Endothelial cell of umbilical vein (primary cell): ENCODE measurements at regions not wholly inside any gene's neighbourhood (a gene's known extent, or its start where the extent isn't known, plus 50 kb on each side); places are given as distances from the start of the nearest gene placed in this dataset.

Source experiments
- BruUV-seq: library from RNA; stranded (reverse); fragments of 400-500 nt; replicated peaks from 2 replicates; lab custom pipeline; 2021; lab: Mats Ljungman, UMichigan
- CTCF ChIA-PET: fragments of 300-600, 350-600 bp; sonication (Branson Sonifier 250); formaldehyde crosslinking; loops from one replicate; lab custom pipeline; 2021; ENCODE audit warnings: antibody characterized with exemption, inconsistent platforms; lab: Charles Lee
- POLR2A ChIA-PET: fragments of 300-600, 350-600 bp; sonication (Branson Sonifier 250); formaldehyde crosslinking; loops from one replicate; lab custom pipeline; 2021; ENCODE audit warnings: antibody characterized with exemption, inconsistent platforms; lab: Charles Lee
- DNase-seq: peaks from one replicate; pipeline ENCODE4 v3.0.0-alpha.2; 2011; ENCODE audit warnings: low read depth, low spot score
- FAIRE-seq: peaks from 2 replicates; lab custom pipeline; 2011; peaks lifted over from hg19 to GRCh38; lab: Jason Lieb, UNC
- H2AFZ ChIP-seq: 2 replicates; pipeline ENCODE4 v1.6.0; 2012; ENCODE audit warnings: low read depth, low read length, control low read depth, inconsistent platforms
- H3K27ac ChIP-seq: 2 replicates; pipeline ENCODE4 v1.5.1; 2011; ENCODE audit warnings: low read depth, mild to moderate bottlenecking, control low read depth, low read length, moderate library complexity; ENCODE audit not compliant: insufficient read depth
- H3K27me3 ChIP-seq, 2 experiments: 2 replicates each; pipeline versions ENCODE4 v1.6.0 to v1.6.1; 2011; ENCODE audit warnings: low read length in 2 of 2, mixed read lengths in 1 of 2; ENCODE audit not compliant: control insufficient read depth in 2 of 2, insufficient read depth in 2 of 2
- H3K36me3 ChIP-seq, 2 experiments: 2 replicates in 1 of 2; 3 replicates in 1 of 2; pipeline ENCODE4 v1.5.1; 2011; ENCODE audit warnings: low read length in 2 of 2, mild to moderate bottlenecking in 1 of 2, moderate library complexity in 1 of 2; ENCODE audit not compliant: control insufficient read depth in 2 of 2, insufficient read depth in 2 of 2; ENCODE audit errors: extremely low read depth in 1 of 2
- H3K4me1 ChIP-seq: 3 replicates; pipeline ENCODE4 v1.5.1; 2011; ENCODE audit warnings: mild to moderate bottlenecking, low read length; ENCODE audit not compliant: control insufficient read depth, insufficient read depth; ENCODE audit errors: extremely low read depth
- H3K4me2 ChIP-seq: 2 replicates; pipeline ENCODE4 v1.6.1; 2011; ENCODE audit warnings: low read length, control low read depth, mixed read lengths; ENCODE audit not compliant: insufficient read depth
- H3K4me3 ChIP-seq, 3 experiments: fragments of 200-600 bp in 1 of 3; sonication (generic), shearing (Covaris generic) in 1 of 3; replicated peaks in 1 of 3; 2 replicates each; pipeline ENCODE4 v1.5.1; 2011 to 2016; ENCODE audit warnings: control low read depth in 3 of 3, low read length in 3 of 3, mild to moderate bottlenecking in 2 of 3, inconsistent platforms in 1 of 3, low read depth in 1 of 3, moderate library complexity in 1 of 3; ENCODE audit not compliant: insufficient read depth in 1 of 3
- H3K79me2 ChIP-seq: 2 replicates; pipeline ENCODE4 v1.6.0; 2012; ENCODE audit warnings: low read length, inconsistent platforms; ENCODE audit not compliant: control insufficient read depth, insufficient read depth
- H3K9ac ChIP-seq: replicated peaks from 2 replicates; pipeline ENCODE3; 2011; ENCODE audit warnings: low read length, control low read depth; ENCODE audit not compliant: insufficient read depth; ENCODE audit errors: extremely low read depth
- H3K9me1 ChIP-seq: replicated peaks from 3 replicates; pipeline ENCODE4 v1.6.0; 2011; ENCODE audit warnings: mild to moderate bottlenecking, low read length; ENCODE audit not compliant: control insufficient read depth, insufficient read depth; ENCODE audit errors: extremely low read depth
- H3K9me3 ChIP-seq: replicated peaks from 2 replicates; pipeline ENCODE4 v1.5.1; 2012; ENCODE audit warnings: low read length, inconsistent platforms; ENCODE audit not compliant: control insufficient read depth, insufficient read depth
- H4K20me1 ChIP-seq: replicated peaks from 2 replicates; pipeline ENCODE3; 2011; ENCODE audit warnings: mild to moderate bottlenecking, low read length; ENCODE audit not compliant: control insufficient read depth, insufficient read depth; ENCODE audit errors: extremely low read depth
- CTCF ChIP-seq, 2 donors: IDR thresholded peaks; 1 replicate in 1 of 2; 2 replicates in 1 of 2; pipeline ENCODE4 v1.5.1; 2011; ENCODE audit warnings: low read length in 2 of 2, mild to moderate bottlenecking in 2 of 2, moderate library complexity in 2 of 2, control low read depth in 1 of 2, inconsistent platforms in 1 of 2, low read depth in 1 of 2; ENCODE audit not compliant: insufficient read depth in 1 of 2; ENCODE audit errors: extremely low read depth in 1 of 2
- EZH2 ChIP-seq: IDR thresholded peaks from 2 replicates; pipeline ENCODE4 v1.6.1; 2012; ENCODE audit warnings: borderline replicate concordance, low read depth, mild to moderate bottlenecking, moderate library complexity, low read length, inconsistent platforms; ENCODE audit not compliant: severe bottlenecking
- FOS ChIP-seq: IDR thresholded peaks from 2 replicates; pipeline ENCODE4 v1.6.1; 2011; ENCODE audit warnings: mild to moderate bottlenecking, low read length, moderate library complexity, borderline replicate concordance; ENCODE audit not compliant: insufficient read depth
- GATA2 ChIP-seq: IDR thresholded peaks from 2 replicates; pipeline ENCODE4 v1.7.0; 2011; ENCODE audit warnings: low read depth, mild to moderate bottlenecking, moderate library complexity, mixed read lengths, low read length; ENCODE audit not compliant: insufficient read length, insufficient read depth
- JUN ChIP-seq: IDR thresholded peaks from 2 replicates; pipeline ENCODE4 v1.6.1; 2011; ENCODE audit warnings: borderline replicate concordance, low read depth; ENCODE audit not compliant: insufficient read length, insufficient read depth
- MYC ChIP-seq: IDR thresholded peaks from one replicate; pipeline ENCODE4 v1.6.1; 2011; ENCODE audit warnings: mild to moderate bottlenecking, low read depth, low read length
- POLR2A ChIP-seq: IDR thresholded peaks from 2 replicates; pipeline ENCODE4 v1.6.1; 2012; ENCODE audit warnings: low read depth, mild to moderate bottlenecking, control low read depth, low read length
- POLR2AphosphoS5 ChIP-seq: IDR thresholded peaks from 2 replicates; pipeline ENCODE4 v1.6.1; 2012; ENCODE audit warnings: low read depth, mild to moderate bottlenecking, control low read depth, low read length, moderate library complexity; ENCODE audit not compliant: insufficient read depth
- dilution Hi-C: fragments of 300-500 bp; cut with MboI; formaldehyde crosslinking; loops from one replicate; pipeline ENCODE4 v1.15.0; 2019; ENCODE audit warnings: low sequenced_read_pairs; ENCODE audit not compliant: extremely low pct_ligation_motif_present
- intact Hi-C: fragments of 100-400 bp; cut with micrococcal nuclease; formaldehyde crosslinking; loops from one replicate; pipeline ENCODE4 v1.10.0; 2022
- TF ChIP-seq, protein P1 (sequence below): IDR thresholded peaks from 2 replicates; pipeline ENCODE4 v1.6.1; 2011; ENCODE audit not compliant: insufficient read depth, insufficient read length

DNA sequence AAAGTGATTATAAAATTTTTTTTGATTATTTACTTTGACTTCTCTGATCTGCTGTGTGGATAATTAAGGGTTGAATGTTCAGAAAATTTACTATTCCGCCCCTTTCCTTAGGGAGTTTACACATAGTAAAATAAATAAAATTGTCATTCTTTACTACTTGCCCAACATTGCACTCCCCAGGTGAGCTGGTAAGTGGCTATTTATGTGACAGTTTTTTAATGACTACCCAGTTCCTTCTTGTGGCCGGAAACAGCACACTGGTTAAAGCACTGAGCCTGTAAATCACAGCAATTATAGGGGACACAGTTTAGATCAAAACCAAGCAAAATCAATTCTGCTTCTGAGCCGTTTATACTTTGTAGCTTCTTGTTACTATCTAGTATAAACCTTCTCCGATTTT, 158.1 kb downstream of the FHIP1A start:
- no peak overlapping the region for H2AFZ ChIP-seq
- no peak overlapping the region for H3K4me3 ChIP-seq
- DNase-seq, result no peak
- H3K9ac ChIP-seq, result no peak overlapping the region
- H3K4me2 ChIP-seq, result no peak overlapping the region
- intact Hi-C loops, result no loop called here
- ChIA-PET CTCF (no interaction called here), POLR2A (no interaction called here)
- H3K9me3 ChIP-seq, result no peaks in the 10 kb centered on the region
- TF ChIP-seq JUN, result no peak
- no peak for TF ChIP-seq EZH2
- TF ChIP-seq POLR2AphosphoS5, result no peak
- no peak for TF ChIP-seq POLR2A
- no peak for TF ChIP-seq MYC
- TF ChIP-seq GATA2, result no peak
- TF ChIP-seq, protein P1, sequence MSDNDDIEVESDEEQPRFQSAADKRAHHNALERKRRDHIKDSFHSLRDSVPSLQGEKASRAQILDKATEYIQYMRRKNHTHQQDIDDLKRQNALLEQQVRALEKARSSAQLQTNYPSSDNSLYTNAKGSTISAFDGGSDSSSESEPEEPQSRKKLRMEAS, result no peak
- no peak for TF ChIP-seq CTCF (IDR thresholded peaks at IDR 0.05; ENCODE audit: extremely low read depth in 1 of 2, insufficient read depth in 1 of 2, low read depth in 1 of 2, low read length in 2 of 2)
- TF ChIP-seq FOS, result no peak
- H3K27me3 ChIP-seq, result peaks cover 7 to 9% of the 10 kb centered on the region in 2 experiments
- FAIRE-seq, result no peak
- no TSS peak for BruUV-seq
- no peaks in the 10 kb centered on the region for H3K9me1 ChIP-seq
- no peaks in the 10 kb centered on the region for H3K79me2 ChIP-seq
- dilution Hi-C loops, result no loop called here
- no peaks in the 10 kb centered on the region for H4K20me1 ChIP-seq
- H3K36me3 ChIP-seq, result no peaks in the 10 kb centered on the region
- H3K4me1 ChIP-seq, result no peaks in the 10 kb centered on the region
- no peak overlapping the region for H3K27ac ChIP-seq
